Fibroblast of pulmonary artery (primary cell): ENCODE measurements at regions not wholly inside any gene's neighbourhood (a gene's known extent, or its start where the extent isn't known, plus 50 kb on each side); places are given as distances from the start of the nearest gene placed in this dataset.
"Not testable (repeated sequence)": the region's sequence is repeated elsewhere in the genome, so short reads cannot be mapped to it uniquely, and the experiment has no call there.

ENCODE experiments used
- DNase-seq: peaks from one replicate; pipeline ENCODE4 v3.0.0-alpha.2; 2010; ENCODE audit warnings: low read depth
- H3K4me3 ChIP-seq: replicated peaks from 2 replicates; pipeline ENCODE4 v1.5.1; 2011; ENCODE audit warnings: low read depth, mild to moderate bottlenecking, control low read depth, low read length, moderate library complexity
- TF ChIP-seq, protein P1 (sequence below): IDR thresholded peaks from 2 replicates; pipeline ENCODE4 v1.5.1; 2011; ENCODE audit warnings: mild to moderate bottlenecking, control low read depth, low read length, inconsistent platforms; ENCODE audit errors: missing control alignments

DNA sequence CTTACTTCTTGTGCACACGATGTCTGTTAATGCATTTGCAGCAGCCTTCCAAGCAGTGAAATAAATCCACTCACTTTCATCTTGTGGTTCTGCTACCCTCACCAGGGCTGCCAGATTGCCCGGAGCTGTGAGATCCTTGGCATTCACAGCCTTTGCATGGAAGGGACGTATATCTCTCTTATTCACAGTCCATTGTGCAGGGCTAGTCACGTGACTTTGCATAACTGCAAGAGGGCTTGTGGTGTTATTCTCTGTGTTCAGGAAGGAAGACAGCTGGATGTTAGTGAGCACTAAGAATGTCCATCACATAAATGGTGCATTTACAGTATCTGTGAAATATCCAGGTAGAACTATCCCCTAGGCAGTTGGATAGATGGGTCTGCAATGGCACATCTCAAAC lies 96.5 kb upstream of the BEND4 start:
- TF ChIP-seq, protein P1, sequence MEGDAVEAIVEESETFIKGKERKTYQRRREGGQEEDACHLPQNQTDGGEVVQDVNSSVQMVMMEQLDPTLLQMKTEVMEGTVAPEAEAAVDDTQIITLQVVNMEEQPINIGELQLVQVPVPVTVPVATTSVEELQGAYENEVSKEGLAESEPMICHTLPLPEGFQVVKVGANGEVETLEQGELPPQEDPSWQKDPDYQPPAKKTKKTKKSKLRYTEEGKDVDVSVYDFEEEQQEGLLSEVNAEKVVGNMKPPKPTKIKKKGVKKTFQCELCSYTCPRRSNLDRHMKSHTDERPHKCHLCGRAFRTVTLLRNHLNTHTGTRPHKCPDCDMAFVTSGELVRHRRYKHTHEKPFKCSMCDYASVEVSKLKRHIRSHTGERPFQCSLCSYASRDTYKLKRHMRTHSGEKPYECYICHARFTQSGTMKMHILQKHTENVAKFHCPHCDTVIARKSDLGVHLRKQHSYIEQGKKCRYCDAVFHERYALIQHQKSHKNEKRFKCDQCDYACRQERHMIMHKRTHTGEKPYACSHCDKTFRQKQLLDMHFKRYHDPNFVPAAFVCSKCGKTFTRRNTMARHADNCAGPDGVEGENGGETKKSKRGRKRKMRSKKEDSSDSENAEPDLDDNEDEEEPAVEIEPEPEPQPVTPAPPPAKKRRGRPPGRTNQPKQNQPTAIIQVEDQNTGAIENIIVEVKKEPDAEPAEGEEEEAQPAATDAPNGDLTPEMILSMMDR, result no peak
- no peak overlapping the region for H3K4me3 ChIP-seq
- DNase-seq, result no peak

DNA sequence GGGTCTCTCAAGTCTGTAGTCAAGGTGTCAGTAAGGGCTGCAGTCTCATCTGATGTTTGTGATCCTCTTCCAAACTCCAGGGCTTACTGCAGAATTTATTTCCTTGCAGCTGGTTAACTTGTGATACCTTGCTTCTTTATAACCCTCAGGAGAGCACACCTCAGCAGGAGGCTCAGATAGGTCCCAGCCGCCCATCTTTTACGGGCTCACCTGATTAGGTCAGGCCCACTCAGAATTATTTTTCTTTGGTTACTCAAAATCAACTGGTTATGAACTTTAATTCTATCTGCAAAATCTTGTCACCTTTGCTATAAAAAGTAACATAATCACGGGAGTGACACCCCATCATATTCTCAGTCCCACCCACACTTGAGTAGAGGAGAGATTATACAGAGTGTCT lies 99.9 kb upstream of the BEND4 start:
- TF ChIP-seq, protein P1, result no peak
- H3K4me3 ChIP-seq, result no peak overlapping the region
- no peak for DNase-seq

DNA sequence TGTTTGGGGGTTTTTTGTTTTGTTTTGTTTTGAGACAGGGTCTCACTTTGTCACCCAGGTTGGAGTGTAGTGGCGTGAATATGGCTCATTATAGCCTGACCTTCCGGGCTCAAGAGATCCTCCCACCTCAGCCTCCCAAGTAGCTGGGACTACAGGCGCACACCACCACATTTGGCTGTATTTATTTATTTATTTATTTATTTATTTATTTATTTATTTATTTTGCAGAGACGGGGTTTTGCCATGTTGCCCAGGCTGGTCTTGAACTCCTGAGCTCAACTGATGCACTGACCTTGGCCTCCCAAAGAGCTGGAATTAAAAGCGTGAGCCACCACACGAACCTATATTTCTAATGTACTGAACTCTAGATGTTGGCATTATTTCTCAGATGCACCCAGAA lies 105.2 kb upstream of the BEND4 start:
- not testable (repeated sequence) for H3K4me3 ChIP-seq, DNase-seq

DNA sequence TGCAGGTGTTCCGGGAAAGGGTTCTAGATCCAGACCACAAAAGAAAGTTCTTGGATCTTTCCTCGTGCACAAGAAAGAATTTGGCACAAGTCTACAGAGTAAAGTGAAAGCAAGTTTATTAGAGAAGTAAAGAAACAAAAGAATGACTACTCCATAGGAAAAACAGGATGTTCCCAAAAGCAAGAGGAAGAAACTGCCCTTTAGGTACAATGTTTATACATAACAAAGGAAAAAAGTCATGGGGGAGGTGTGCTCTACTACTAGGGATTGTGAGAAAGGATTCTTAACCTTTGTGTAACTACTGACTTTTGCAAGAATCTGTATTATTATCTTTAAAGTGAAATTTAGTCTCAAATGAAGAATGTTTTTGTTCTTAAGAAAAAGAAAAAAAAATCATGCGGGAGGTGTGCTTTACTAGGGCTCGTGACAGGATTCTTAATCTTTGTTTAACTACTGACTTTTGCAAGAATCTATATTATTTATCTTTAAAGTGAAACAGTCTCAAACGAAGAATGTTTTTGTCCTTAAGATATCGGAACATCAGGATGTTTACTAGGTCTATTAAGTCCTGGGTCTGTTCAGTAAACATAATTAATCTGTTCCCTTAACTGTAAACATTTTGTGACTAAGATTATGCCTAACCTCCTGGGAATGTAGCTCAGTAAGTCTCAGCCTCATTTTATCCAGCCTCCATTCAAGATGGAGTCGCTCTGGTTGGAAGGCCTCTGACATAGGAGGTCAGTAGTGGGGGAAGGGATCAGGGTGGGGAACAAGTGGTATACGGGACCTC lies 110.4 kb upstream of the BEND4 start:
- no peak overlapping the region for H3K4me3 ChIP-seq
- peak; percentile 7 for DNase-seq
- TF ChIP-seq, protein P1, result no peak

DNA sequence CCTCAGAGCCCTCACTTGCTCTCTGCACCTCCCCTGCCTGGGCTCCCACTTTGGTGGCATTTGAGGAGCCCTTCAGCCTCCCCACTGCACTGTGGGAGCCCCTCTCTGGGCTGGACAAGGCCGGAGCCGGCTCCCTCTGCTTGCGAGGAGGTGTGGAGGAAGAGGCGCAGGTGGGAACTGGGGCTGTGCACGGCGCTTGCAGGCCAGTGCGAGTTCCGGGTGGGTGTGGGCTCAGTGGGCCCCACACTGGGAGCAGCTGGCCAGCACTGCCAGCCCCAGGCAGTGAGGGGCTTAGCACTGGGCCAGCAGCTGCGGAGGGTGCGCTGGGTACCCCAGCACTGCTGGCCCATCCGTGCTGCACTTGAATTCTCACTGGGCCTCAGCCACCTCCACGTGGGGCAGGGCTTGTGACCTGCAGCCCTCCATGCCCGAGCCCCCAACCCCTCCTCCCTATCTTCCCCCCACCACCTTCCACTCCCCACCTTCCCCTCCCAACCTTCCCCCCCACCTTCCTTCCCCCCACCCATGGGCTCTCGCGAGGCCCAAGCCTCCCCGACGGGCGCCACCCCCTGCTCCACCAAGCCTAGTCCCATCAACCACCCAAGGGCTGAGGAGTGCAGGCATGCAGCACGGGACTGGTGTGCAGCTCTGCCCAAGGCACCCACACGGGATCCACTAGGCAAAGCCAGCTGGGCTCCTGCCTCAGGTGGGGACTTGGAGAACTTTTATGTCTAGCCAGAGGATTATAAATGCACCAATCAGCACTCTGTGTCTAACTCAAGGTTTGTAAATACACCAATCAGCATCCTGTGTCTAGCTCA lies 113.5 kb upstream of the BEND4 start:
- H3K4me3 ChIP-seq, result no peak overlapping the region
- TF ChIP-seq, protein P1, result no peak
- no peak for DNase-seq

DNA sequence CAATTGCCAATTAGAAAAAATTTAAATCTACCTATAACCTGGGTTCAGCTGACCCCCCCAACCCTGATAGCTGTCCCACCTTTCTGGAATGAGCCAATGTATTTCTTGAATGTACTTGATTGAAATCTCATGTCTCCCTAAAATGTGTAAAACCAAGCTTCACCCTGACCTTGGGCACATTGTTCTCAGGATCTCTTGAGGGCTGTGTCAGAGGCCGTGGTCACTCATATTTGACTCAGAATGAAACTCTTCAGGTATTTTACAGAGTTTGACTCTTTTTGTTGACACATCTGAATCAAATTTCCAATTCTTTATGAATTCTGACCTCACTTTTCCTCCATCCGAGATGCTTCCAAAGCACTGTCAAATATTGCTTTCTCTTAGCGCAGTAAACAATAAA lies 115.3 kb upstream of the BEND4 start:
- no peak for DNase-seq
- TF ChIP-seq, protein P1, result no peak
- H3K4me3 ChIP-seq, result no peak overlapping the region

DNA sequence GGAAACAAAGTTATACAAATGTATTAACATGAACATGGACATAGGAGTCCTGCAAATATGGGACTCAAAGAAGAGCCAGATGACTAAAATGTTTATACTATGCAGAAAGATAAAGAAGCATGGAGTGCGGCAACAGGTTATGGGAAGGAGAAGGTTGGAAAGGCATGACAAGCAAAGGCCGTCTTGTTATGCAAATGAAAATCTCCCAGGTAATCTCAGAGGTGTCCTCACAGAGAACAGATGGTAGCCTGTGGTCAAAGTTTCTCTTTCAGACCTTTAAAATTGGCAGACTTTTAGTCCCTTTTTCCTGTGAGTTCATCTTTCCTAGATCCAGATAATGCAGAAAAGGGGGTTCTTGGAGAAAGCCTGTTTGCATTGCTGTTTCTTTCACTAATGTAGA lies 116.4 kb upstream of the BEND4 start:
- no peak for DNase-seq
- TF ChIP-seq, protein P1, result no peak
- H3K4me3 ChIP-seq, result no peak overlapping the region
